Glutamatergic neuron (in vitro differentiated cells): ENCODE measurements at regions not wholly inside any gene's neighbourhood (a gene's known extent, or its start where the extent isn't known, plus 50 kb on each side); places are given as distances from the start of the nearest gene placed in this dataset.

Experiments used
- DNase-seq: peaks from one replicate; pipeline ENCODE4 v3.0.0; 2022
- H3K27ac Mint-ChIP-seq: one replicate; pipeline ENCODE4 v1.8.0; 2020; ENCODE audit warnings: mild to moderate bottlenecking, mixed read lengths, inconsistent platforms; ENCODE audit not compliant: unreplicated experiment
- H3K27me3 Mint-ChIP-seq: one replicate; pipeline ENCODE4 v1.8.0; 2020; ENCODE audit warnings: mild to moderate bottlenecking, moderate library complexity, mixed read lengths, inconsistent platforms; ENCODE audit not compliant: unreplicated experiment
- H3K36me3 Mint-ChIP-seq: one replicate; pipeline ENCODE4 v1.8.0; 2020; ENCODE audit warnings: mild to moderate bottlenecking, mixed read lengths, inconsistent platforms; ENCODE audit not compliant: unreplicated experiment
- H3K4me1 Mint-ChIP-seq: one replicate; pipeline ENCODE4 v1.8.0; 2020; ENCODE audit warnings: mild to moderate bottlenecking, low read depth, mixed read lengths, inconsistent platforms; ENCODE audit not compliant: unreplicated experiment
- H3K4me3 Mint-ChIP-seq: one replicate; pipeline ENCODE4 v1.8.0; 2020; ENCODE audit warnings: mild to moderate bottlenecking, mixed read lengths, inconsistent platforms; ENCODE audit not compliant: unreplicated experiment
- H3K9me3 Mint-ChIP-seq: one replicate; pipeline ENCODE4 v1.8.0; 2020; ENCODE audit warnings: mild to moderate bottlenecking, moderate library complexity, mixed read lengths, inconsistent platforms; ENCODE audit not compliant: unreplicated experiment
- TF ChIP-seq, protein P1 (sequence below): fragments of 200-600 bp; sonication (generic); IDR thresholded peaks from one replicate; pipeline ENCODE4 v1.5.0; 2021; ENCODE audit not compliant: partially characterized antibody, unreplicated experiment

DNA sequence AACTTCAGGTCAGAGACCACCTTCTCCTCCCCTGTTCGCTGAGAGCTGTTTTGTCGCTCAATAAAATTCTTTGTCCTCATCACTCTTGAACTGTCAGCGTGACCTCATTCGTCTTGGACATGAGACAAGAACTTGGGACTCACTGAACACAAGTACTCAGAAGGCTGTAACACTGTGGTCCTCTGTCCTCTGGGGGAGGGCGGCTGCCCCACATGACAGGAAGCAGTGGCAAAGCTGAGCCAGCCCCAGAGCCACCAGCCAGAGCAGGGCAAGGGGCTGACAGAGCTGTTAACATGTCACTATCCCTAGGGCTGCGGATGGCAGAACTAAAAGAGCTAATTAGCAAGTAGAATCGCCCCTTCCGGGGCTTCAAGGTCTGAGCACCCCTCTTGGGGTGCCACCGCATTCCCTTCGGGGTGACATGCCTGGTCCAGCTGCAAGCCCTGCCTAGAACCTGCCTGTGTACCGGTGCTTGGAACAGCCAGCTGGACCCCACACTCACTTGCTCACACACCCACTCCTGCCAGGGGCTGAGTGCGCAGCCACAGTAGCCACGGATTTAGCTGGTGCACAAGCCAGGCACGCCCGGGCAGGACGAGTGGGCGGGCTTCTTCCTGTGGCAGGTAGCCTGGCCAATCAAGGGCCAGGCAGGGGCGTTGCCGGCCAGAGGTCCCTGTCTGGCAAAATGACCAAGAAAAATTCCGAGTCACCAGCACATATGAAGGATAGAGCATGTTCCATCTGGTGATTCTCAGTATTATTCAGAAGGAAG, 648.6 kb upstream of the AGA start:
- no peak overlapping the region for H3K27ac Mint-ChIP-seq
- no peaks in the 10 kb centered on the region for H3K4me1 Mint-ChIP-seq
- TF ChIP-seq, protein P1, sequence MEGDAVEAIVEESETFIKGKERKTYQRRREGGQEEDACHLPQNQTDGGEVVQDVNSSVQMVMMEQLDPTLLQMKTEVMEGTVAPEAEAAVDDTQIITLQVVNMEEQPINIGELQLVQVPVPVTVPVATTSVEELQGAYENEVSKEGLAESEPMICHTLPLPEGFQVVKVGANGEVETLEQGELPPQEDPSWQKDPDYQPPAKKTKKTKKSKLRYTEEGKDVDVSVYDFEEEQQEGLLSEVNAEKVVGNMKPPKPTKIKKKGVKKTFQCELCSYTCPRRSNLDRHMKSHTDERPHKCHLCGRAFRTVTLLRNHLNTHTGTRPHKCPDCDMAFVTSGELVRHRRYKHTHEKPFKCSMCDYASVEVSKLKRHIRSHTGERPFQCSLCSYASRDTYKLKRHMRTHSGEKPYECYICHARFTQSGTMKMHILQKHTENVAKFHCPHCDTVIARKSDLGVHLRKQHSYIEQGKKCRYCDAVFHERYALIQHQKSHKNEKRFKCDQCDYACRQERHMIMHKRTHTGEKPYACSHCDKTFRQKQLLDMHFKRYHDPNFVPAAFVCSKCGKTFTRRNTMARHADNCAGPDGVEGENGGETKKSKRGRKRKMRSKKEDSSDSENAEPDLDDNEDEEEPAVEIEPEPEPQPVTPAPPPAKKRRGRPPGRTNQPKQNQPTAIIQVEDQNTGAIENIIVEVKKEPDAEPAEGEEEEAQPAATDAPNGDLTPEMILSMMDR: no peak
- no peaks in the 10 kb centered on the region for H3K9me3 Mint-ChIP-seq
- H3K36me3 Mint-ChIP-seq: no peaks in the 10 kb centered on the region
- no peak overlapping the region for H3K4me3 Mint-ChIP-seq
- DNase-seq: no peak
- no peaks in the 10 kb centered on the region for H3K27me3 Mint-ChIP-seq

DNA sequence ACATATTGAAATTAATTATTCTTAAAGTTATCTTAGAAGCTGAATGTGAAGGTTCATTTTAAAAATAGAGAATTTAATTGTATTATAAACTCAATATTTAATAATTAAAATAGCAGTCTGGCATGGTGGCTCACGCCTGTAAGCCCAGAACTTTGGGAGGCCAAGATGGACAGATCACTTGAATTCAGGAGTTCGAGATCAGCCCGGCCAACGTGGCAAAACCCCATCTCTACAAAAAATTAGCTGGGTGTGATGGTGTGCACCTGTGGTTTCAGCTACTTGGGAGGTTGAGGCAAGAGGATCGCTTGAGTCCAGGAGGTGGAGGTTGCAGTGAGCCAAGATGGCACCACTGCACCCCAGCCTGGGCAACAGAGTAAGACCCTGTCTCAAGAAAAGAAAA, 659.9 kb upstream of the AGA start:
- H3K36me3 Mint-ChIP-seq: no peaks in the 10 kb centered on the region
- no peaks in the 10 kb centered on the region for H3K9me3 Mint-ChIP-seq
- no peak overlapping the region for H3K4me3 Mint-ChIP-seq
- TF ChIP-seq, protein P1: no peak
- H3K27me3 Mint-ChIP-seq: no peaks in the 10 kb centered on the region
- no peaks in the 10 kb centered on the region for H3K4me1 Mint-ChIP-seq
- DNase-seq: no peak
- H3K27ac Mint-ChIP-seq: no peak overlapping the region

DNA sequence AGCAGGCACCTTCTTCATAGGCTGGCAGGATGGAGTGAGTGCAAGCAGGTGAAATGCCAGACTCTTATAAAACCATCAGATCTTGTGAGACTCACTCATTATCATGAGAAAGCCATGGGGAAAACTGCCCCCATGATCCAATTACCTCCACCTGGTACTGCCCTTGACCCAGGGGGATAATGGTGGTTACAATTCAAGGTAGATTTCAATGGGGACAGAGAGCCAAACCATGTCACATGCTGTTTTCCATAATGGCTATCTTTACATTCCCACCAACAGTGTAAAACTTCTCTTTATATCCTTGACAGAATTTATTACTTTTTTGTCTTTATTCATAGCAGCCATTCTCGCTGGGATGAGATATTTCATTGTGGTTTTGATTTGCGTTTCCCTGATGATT, 663.0 kb upstream of the AGA start:
- no peak overlapping the region for H3K4me3 Mint-ChIP-seq
- H3K27ac Mint-ChIP-seq: no peak overlapping the region
- no peaks in the 10 kb centered on the region for H3K36me3 Mint-ChIP-seq
- TF ChIP-seq, protein P1: no peak
- H3K27me3 Mint-ChIP-seq: no peaks in the 10 kb centered on the region
- H3K4me1 Mint-ChIP-seq: no peaks in the 10 kb centered on the region
- DNase-seq: no peak
- H3K9me3 Mint-ChIP-seq: no peaks in the 10 kb centered on the region

DNA sequence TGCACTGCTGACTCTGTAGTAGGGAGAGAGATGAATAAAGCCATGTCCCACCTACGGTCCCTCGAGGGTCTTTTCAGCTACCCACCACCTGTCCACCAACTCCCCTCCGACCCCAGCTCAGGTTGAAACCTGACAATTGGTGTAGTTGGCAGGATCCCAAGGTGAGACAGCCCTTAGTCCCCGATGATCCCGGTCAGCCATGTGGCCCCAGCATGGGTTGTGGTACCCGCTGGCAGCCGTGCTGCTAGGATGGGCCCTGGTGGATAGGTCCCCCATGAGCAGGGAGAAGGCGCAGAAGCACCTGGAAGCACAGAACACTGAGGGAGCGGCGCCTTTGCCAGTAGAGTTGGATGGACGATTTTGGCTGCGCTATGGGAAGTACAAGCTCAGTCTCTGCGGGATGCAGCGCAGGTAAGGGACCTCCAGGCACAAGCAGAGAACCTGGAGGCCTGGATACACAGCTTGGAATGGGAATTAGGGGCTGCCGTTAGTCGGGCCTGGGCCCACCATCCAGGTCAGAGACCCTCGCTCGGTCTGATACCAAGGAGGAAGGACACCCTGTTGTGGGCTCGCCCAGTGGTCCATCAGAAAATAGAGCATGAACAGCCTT, 694.6 kb upstream of the AGA start:
- H3K4me3 Mint-ChIP-seq: no peak overlapping the region
- TF ChIP-seq, protein P1: no peak
- no peak overlapping the region for H3K27ac Mint-ChIP-seq
- no peak for DNase-seq
- no peaks in the 10 kb centered on the region for H3K4me1 Mint-ChIP-seq
- peaks cover 1% of the 10 kb centered on the region for H3K9me3 Mint-ChIP-seq
- H3K27me3 Mint-ChIP-seq: no peaks in the 10 kb centered on the region
- H3K36me3 Mint-ChIP-seq: no peaks in the 10 kb centered on the region
